IMR-90 (cell line): ENCODE measurements at regions not wholly inside any gene's neighbourhood (a gene's known extent, or its start where the extent isn't known, plus 50 kb on each side); places are given as distances from the start of the nearest gene placed in this dataset.

ENCODE experiments used
- MAFK ChIP-seq: IDR thresholded peaks from 2 replicates; pipeline ENCODE4 v1.6.1; 2012; ENCODE audit warnings: low read depth, low read length, improper control_type of control experiment
- POLR2A ChIP-seq: IDR thresholded peaks from 2 replicates; pipeline ENCODE4 v1.6.1; 2012; ENCODE audit warnings: mild to moderate bottlenecking, low read depth, low read length
- RAD21 ChIP-seq: IDR thresholded peaks from 2 replicates; pipeline ENCODE4 v1.6.1; 2012; ENCODE audit warnings: low read length, improper control_type of control experiment
- SMC3 ChIP-seq: fragments of 150-350 bp; IDR thresholded peaks from 2 replicates; pipeline ENCODE4 v1.6.1; 2016; ENCODE audit warnings: low read depth, mild to moderate bottlenecking, antibody characterized with exemption, low read length, moderate library complexity
- TF ChIP-seq, protein P1 (sequence below): conservative IDR thresholded peaks from 2 replicates; pipeline ENCODE4 v1.5.1; 2012; ENCODE audit warnings: mild to moderate bottlenecking, low read depth, low read length, improper control_type of control experiment

DNA sequence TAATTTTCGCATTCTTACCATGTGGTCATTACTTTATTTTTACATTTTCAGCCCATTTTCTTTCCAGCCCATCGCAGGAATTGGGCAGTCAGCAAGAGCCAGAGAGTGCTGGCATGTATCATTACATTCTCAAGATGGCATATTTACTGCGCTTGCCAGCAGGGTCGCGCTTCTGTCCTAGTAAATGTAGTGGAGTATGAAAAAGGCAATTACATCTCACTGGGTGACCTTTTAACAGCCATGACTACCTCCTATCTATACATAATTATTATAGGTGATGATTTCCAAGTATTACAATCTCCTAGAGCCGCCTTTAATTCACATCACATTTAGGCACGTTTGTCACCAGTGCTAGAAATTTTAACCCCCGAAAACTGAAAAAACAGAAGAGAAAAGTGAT lies 433.7 kb upstream of the MGMT start:
- TF ChIP-seq, protein P1, sequence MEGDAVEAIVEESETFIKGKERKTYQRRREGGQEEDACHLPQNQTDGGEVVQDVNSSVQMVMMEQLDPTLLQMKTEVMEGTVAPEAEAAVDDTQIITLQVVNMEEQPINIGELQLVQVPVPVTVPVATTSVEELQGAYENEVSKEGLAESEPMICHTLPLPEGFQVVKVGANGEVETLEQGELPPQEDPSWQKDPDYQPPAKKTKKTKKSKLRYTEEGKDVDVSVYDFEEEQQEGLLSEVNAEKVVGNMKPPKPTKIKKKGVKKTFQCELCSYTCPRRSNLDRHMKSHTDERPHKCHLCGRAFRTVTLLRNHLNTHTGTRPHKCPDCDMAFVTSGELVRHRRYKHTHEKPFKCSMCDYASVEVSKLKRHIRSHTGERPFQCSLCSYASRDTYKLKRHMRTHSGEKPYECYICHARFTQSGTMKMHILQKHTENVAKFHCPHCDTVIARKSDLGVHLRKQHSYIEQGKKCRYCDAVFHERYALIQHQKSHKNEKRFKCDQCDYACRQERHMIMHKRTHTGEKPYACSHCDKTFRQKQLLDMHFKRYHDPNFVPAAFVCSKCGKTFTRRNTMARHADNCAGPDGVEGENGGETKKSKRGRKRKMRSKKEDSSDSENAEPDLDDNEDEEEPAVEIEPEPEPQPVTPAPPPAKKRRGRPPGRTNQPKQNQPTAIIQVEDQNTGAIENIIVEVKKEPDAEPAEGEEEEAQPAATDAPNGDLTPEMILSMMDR = no peak
- TF ChIP-seq MAFK (no peak), RAD21 (no peak), SMC3 (no peak), POLR2A (no peak)
